NCI-H510A (cell line): ENCODE measurements at regions not wholly inside any gene's neighbourhood (a gene's known extent, or its start where the extent isn't known, plus 50 kb on each side); places are given as distances from the start of the nearest gene placed in this dataset.

Experiments
- DNase-seq: peaks from one replicate; lab custom pipeline; 2025; lab: John Stamatoyannopoulos, UW

- no peak for DNase-seq
Measured at GRCh38 chr13:31962731-31963370, 68.7 kb upstream of the FRY start.

DNA sequence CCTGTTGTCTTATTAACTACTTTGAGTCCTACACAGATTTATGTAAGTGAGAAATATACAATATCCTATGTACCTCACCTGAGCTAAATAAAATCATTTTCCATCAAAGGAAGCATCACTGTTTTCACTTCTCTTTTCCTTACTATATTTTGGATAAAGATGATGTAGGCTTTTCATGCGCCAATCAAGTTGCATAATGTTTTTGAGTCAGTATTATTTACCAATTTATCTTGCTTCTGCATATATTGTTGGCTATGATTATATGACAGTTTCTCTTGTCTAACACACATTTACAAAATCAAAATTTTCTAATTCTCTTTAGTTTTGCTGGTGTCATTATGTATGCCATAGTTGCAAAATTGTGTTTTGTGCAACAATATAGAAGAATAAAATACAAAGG, 67.9 kb upstream of the FRY start:
- DNase-seq, result no peak

DNA sequence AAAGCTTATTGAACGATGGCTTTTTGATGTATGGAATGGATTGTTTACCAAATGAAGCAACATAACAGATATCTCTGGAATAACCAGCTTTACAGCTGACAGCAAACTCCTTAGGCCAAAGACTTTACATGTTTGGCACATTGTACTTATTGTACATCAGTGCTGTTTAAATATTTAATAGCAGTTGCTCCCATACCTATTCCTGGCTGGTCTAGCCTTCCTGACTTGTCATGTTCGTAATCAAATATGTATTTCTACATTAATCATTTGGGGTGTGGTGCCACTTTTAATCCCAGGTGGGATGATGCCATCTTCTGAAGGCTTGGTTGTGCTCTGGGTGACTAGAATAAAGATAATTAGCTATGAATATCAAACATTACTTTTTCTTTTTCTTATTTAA, 67.4 kb upstream of the FRY start:
- DNase-seq, result no peak

GRCh38 chr13:31965361-31966066, 66.1 kb upstream of the FRY start:
- DNase-seq, result no peak

GRCh38 chr13:31967155-31967554, 64.4 kb upstream of the FRY start:
- DNase-seq, result no peak

DNA sequence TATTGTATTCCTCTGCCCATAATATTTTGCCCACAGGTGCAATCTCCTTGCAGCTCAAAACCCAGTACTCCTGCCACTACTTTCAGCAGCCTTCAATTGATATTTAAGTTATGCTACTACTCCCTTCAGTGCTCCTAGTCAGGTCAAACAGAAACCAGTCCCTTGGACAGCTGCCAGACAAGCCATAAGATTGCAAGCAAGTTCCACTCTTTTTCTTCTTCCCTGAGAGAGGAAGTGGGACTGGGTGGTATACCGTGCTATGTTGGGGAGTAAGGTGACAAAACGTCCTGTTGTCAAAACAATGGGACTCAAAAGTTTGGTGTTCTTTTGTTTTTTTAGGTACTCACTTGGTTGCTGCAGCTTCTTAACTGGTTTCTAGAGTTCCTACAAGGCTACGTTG, 63.1 kb upstream of the FRY start:
- no peak for DNase-seq

DNA sequence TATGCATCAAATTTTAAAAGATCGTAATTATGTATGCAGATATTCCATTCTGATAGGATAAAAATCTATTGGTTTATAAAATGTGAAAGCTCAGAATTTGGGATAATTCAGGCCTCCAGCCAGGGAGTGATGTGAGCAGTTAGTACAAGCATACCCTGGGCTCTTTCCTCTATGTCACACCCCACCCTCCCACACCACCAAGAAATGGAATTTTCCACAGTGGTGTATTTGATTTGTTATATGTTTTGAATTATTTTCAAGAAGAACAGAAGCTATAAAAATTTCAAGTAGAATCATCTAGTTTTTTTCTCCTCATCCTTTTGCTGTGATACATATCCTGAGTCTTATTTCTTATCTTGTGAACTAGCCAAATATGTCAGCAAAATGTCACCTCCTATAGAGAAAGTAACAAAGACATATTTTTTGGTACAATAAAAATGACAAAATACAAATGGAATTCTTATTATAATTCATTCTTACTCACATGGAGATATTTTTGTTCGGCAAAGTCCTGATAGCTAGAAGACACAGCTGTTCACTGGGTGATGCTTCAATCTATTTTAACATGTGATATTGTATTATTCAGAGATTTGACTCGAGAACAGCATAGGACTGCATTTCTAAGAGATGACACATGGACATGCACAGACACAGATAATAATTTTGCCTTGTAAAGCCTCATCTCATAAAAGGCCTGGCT, 61.2 kb upstream of the FRY start:
- DNase-seq, result no peak

DNA sequence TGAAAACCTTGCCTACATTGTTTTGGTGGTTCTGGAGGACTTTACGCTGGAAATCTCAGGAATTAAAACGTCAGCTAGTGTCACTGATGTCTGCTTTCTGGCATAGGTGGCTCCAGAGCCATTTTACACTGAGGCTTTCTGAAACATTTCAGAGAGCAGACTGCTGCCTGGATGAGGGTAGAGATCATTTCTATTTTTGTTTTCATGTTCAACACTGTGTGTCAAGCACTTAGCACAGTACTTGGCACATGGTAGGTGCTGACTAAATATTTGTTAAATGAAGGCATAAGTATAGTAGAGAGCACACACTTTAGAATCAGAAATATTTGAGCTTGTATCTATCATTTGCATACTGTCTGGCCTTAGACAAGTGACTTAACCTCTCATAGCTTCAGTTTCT, 59.1 kb upstream of the FRY start:
- no peak for DNase-seq

GRCh38 chr13:31978021-31978420, 53.6 kb upstream of the FRY start:
- no peak for DNase-seq

- no peak for DNase-seq
Measured at GRCh38 chr13:31980830-31981229, 50.7 kb upstream of the FRY start.
